RWPE1 (cell line): ENCODE measurements at regions not wholly inside any gene's neighbourhood (a gene's known extent, or its start where the extent isn't known, plus 50 kb on each side); places are given as distances from the start of the nearest gene placed in this dataset.

ENCODE experiments used
- CTCF ChIA-PET: fragments of 350-600 bp; sonication (Branson Sonifier 250); formaldehyde crosslinking; extraction: SDS; loops from one replicate; lab custom pipeline; 2021; lab: Yijun Ruan, JAX
- POLR2A ChIA-PET: fragments of 400-600 bp; formaldehyde crosslinking; extraction: SDS; loops from one replicate; lab custom pipeline; 2020; ENCODE audit warnings: antibody characterized with exemption; ENCODE audit not compliant: low non-redundant PET; lab: Yijun Ruan, JAX
- DNase-seq: peaks from one replicate; pipeline ENCODE4 v3.0.0; 2012; ENCODE audit warnings: low spot score
- H3K27ac ChIP-seq: fragments of 450-650 bp; 2 replicates; pipeline ENCODE4 v1.5.1; 2017
- TF ChIP-seq, protein P1 (sequence below): fragments of 450-650 bp; conservative IDR thresholded peaks from 2 replicates; pipeline ENCODE4 v1.5.1; 2017; ENCODE audit warnings: low read depth, mild to moderate bottlenecking

DNA sequence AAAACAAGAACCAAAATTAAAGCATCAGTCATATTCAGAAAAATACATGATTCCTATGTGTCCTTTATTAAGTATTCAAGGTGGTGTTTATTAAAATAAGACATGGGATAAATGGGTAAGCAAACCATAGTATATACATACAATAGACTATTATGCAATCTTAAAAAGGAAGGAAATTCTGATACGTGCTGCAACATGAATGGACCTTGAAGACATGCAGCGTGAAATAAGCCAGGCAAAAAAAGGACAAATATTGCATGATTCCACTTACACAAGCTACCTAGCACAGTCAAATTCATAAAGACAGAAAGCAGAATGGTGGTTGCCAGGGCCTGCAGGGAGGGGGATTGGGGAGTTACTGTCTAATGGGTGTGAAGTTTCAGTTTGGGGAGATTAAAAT lies 127.7 kb downstream of the DMAC1 start:
- DNase-seq = no peak
- ChIA-PET POLR2A (no interaction called here), CTCF (no interaction called here)
- H3K27ac ChIP-seq = no peak overlapping the region
- TF ChIP-seq, protein P1, sequence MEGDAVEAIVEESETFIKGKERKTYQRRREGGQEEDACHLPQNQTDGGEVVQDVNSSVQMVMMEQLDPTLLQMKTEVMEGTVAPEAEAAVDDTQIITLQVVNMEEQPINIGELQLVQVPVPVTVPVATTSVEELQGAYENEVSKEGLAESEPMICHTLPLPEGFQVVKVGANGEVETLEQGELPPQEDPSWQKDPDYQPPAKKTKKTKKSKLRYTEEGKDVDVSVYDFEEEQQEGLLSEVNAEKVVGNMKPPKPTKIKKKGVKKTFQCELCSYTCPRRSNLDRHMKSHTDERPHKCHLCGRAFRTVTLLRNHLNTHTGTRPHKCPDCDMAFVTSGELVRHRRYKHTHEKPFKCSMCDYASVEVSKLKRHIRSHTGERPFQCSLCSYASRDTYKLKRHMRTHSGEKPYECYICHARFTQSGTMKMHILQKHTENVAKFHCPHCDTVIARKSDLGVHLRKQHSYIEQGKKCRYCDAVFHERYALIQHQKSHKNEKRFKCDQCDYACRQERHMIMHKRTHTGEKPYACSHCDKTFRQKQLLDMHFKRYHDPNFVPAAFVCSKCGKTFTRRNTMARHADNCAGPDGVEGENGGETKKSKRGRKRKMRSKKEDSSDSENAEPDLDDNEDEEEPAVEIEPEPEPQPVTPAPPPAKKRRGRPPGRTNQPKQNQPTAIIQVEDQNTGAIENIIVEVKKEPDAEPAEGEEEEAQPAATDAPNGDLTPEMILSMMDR = no peak

DNA sequence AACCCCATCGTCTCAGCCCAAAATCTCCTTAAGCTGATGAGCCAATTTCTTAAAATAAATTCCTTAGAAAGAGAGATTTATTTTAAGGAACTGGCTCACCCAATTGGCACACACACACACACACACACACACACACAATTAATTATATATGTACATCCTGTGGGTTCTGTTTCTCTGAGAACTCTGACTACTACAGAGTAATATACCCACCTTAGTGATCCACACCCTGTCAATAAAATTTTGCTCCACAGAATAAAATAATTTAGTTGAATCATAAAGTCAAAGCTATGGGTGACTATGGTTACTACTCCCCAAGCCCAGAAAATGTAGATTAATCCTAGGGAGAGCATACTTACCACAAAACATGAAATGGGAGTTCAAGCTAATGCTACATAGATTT lies 131.0 kb downstream of the DMAC1 start:
- CTCF ChIA-PET = no interaction called here
- POLR2A ChIA-PET = no interaction called here
- DNase-seq = no peak
- H3K27ac ChIP-seq = no peak overlapping the region
- TF ChIP-seq, protein P1 = no peak

DNA sequence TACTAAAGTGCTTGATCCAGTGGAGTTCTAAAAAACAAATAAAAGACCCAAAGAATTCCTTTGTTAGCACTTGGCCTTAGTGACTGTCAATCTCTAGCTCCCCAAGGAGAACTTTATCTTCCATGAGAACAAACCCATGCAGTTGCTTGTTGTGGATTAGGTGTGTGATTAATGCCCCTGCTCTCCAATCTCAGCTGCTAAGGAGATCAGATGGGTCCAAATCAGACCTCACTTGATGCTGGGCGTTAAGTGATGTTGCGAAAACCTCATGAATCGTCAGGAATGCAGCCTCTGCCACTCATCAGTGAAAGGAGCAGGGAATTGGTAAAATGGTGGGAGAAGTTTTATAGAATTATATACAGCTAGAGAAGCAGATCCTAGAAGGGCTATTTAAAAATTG lies 133.7 kb downstream of the DMAC1 start:
- DNase-seq = no peak
- ChIA-PET CTCF (no interaction called here), POLR2A (no interaction called here)

DNA sequence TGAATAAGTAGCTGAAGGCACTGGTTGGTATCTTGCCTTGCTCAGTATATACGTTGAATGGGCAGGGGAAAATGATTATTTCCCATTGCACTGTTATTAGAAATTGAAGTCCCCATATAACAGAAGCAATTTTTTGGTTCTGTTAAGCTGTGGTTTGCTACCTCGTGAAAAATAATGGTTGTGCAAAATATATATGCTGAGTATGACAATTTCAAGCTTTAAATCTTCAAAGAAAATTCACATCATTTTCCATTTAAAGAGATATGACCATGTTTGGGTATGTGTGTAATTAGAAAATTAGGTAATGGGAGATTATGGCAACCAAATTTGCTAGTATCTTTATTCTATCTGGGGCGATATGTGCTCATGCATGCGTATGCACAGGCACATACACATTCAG lies 139.8 kb downstream of the DMAC1 start:
- TF ChIP-seq, protein P1 = no peak
- no peak for DNase-seq
- H3K27ac ChIP-seq = no peak overlapping the region
- ChIA-PET POLR2A (no interaction called here), CTCF (no interaction called here)

More for the DNA sequence above, 133.7 kb downstream of the DMAC1 start:
- TF ChIP-seq, protein P1 = no peak
- no peak overlapping the region for H3K27ac ChIP-seq

DNA sequence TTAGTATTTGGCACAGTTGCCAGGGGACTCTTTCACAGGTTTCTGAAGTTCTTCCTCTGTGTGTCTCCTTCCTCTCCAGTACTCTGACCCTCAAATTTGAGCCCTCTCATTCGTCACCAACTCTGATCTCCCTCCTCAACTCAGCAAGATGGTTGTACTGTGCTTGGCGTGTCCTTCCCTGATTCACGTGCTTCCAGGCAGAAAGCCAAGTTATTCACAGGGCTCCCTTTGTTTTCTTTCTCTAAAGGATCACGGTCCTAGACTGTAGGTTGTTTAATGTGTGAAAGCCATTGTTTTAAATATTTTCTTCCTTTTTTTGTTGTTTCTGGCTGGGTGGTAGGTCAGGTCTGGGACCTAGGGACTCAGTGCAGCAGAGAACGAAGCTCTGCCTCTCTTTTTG lies 142.9 kb downstream of the DMAC1 start:
- TF ChIP-seq, protein P1 = no peak
- no peak overlapping the region for H3K27ac ChIP-seq
- ChIA-PET CTCF (no interaction called here), POLR2A (no interaction called here)
- DNase-seq = no peak

DNA sequence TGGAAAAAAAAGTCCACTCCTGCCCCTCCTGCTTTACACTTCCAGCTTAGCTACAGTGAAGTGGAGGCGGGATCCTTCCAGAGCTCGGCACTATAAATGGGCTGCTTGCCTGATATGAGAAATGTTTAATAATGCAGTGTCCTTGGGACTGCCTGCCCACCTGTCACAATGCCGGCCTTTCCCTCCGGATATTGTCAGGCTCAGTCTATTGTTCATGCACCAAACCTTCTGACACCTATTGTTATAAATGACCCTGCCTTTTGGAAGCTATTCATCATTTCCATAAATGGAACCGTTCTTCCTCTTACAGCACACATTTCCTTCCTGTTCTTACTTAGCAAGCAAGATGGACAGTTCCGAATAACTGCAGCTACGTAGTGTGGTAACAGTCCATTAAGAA lies 146.3 kb downstream of the DMAC1 start:
- POLR2A ChIA-PET = no interaction called here
- no peak overlapping the region for H3K27ac ChIP-seq
- TF ChIP-seq, protein P1 = no peak
- CTCF ChIA-PET = no interaction called here
- no peak for DNase-seq

DNA sequence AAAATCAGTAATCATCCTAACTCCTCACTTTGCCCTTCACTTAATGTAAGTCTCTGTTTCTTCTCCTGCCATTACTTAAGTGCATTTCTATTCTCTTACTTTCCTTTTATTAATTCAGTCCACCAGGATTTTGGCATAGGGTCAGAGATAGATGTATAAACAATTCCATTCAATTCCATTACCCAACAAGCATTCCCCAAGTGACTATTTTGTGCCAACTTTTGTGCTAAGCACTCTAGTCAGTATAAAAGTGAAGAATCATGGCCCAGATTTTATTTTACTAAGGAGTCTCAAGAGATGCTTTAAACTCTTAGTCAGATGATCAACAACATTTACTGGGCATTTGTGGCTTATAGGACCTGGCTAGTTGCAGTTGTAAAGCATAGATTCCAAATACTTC lies 159.3 kb downstream of the DMAC1 start:
- POLR2A ChIA-PET = no interaction called here
- no peak for DNase-seq
- CTCF ChIA-PET = no interaction called here
- TF ChIP-seq, protein P1 = no peak
- no peak overlapping the region for H3K27ac ChIP-seq
